Activated CD4-positive, alpha-beta T cell treated with anti-CD3 and anti-CD28 coated beads, Interleukin-2, amount 10 ng/mL, durations not matched to agents 7 days and 5 days (primary cell): ENCODE measurements at regions not wholly inside any gene's neighbourhood (a gene's known extent, or its start where the extent isn't known, plus 50 kb on each side); places are given as distances from the start of the nearest gene placed in this dataset.
A peak's percentile ranks its signal among the peaks of the same experiment; 100 is the strongest.
"Not testable (repeated sequence)": the region's sequence is repeated elsewhere in the genome, so short reads cannot be mapped to it uniquely, and the experiment has no call there.

ENCODE experiments used
- CTCF ChIA-PET: fragments of 350-600 bp; sonication (Branson Sonifier 250); formaldehyde crosslinking; loops from one replicate; lab custom pipeline; 2021; ENCODE audit warnings: antibody characterized with exemption; lab: Charles Lee
- POLR2A ChIA-PET: fragments of 350-600 bp; sonication (Branson Sonifier 250); formaldehyde crosslinking; loops from one replicate; lab custom pipeline; 2021; ENCODE audit warnings: antibody characterized with exemption; lab: Charles Lee
- DNase-seq: peaks from one replicate; pipeline ENCODE4 v3.0.0-alpha.2; 2020
- H3K27ac Mint-ChIP-seq: one replicate; pipeline ENCODE4 v1.8.0; 2021; ENCODE audit warnings: mild to moderate bottlenecking, moderate library complexity, mixed read lengths
- H3K27me3 Mint-ChIP-seq: one replicate; pipeline ENCODE4 v1.8.0; 2021; ENCODE audit warnings: mixed read lengths
- H3K36me3 Mint-ChIP-seq: one replicate; pipeline ENCODE4 v1.8.0; 2021; ENCODE audit warnings: low read depth, mixed read lengths
- H3K4me1 Mint-ChIP-seq: one replicate; pipeline ENCODE4 v1.8.0; 2021; ENCODE audit warnings: mixed read lengths
- H3K4me3 Mint-ChIP-seq: one replicate; pipeline ENCODE4 v1.8.0; 2021; ENCODE audit warnings: mild to moderate bottlenecking, moderate library complexity, mixed read lengths
- H3K9me3 Mint-ChIP-seq: one replicate; pipeline ENCODE4 v1.8.0; 2021; ENCODE audit warnings: mixed read lengths

- Mint-ChIP-seq H3K4me1 (no peaks in the 10 kb centered on the region), H3K9me3 (peaks cover 7% of the 10 kb centered on the region), H3K36me3 (no peaks in the 10 kb centered on the region), H3K27ac (no peak overlapping the region), H3K27me3 (no peaks in the 10 kb centered on the region), H3K4me3 (no peak overlapping the region)
- no peak for DNase-seq
- POLR2A ChIA-PET: no interaction called here
- CTCF ChIA-PET: no interaction called here
Measured at GRCh38 chr14:40987481-40987880, 619.2 kb upstream of the LRFN5 start.

GRCh38 chr14:40986655-40987054 lies 620.0 kb upstream of the LRFN5 start:
- Mint-ChIP-seq H3K9me3 (peaks cover 2% of the 10 kb centered on the region), H3K27ac (no peak overlapping the region), H3K4me3 (no peak overlapping the region), H3K36me3 (no peaks in the 10 kb centered on the region), H3K27me3 (no peaks in the 10 kb centered on the region), H3K4me1 (no peaks in the 10 kb centered on the region)
- no peak for DNase-seq
- ChIA-PET CTCF (no interaction called here), POLR2A (no interaction called here)

- no peaks in the 10 kb centered on the region for H3K4me1 Mint-ChIP-seq
- H3K27ac Mint-ChIP-seq: no peak overlapping the region
- no peaks in the 10 kb centered on the region for H3K27me3 Mint-ChIP-seq
- peaks cover 2% of the 10 kb centered on the region for H3K9me3 Mint-ChIP-seq
- no peaks in the 10 kb centered on the region for H3K36me3 Mint-ChIP-seq
- DNase-seq: no peak
- CTCF ChIA-PET: no interaction called here
- no peak overlapping the region for H3K4me3 Mint-ChIP-seq
- POLR2A ChIA-PET: no interaction called here
Measured at GRCh38 chr14:40985584-40985983, 621.1 kb upstream of the LRFN5 start.

- Mint-ChIP-seq H3K27ac (no peak overlapping the region), H3K27me3 (no peaks in the 10 kb centered on the region), H3K4me3 (no peak overlapping the region), H3K4me1 (no peaks in the 10 kb centered on the region), H3K9me3 (no peaks in the 10 kb centered on the region), H3K36me3 (no peaks in the 10 kb centered on the region)
- ChIA-PET CTCF (no interaction called here), POLR2A (no interaction called here)
- no peak for DNase-seq
Measured at GRCh38 chr14:40983604-40984003, 623.1 kb upstream of the LRFN5 start.

- H3K27ac Mint-ChIP-seq: no peak overlapping the region
- DNase-seq: no peak
- ChIA-PET CTCF (no interaction called here), POLR2A (no interaction called here)
- H3K27me3 Mint-ChIP-seq: no peaks in the 10 kb centered on the region
- no peaks in the 10 kb centered on the region for H3K9me3 Mint-ChIP-seq
- no peaks in the 10 kb centered on the region for H3K4me1 Mint-ChIP-seq
- no peak overlapping the region for H3K4me3 Mint-ChIP-seq
- no peaks in the 10 kb centered on the region for H3K36me3 Mint-ChIP-seq
Measured at GRCh38 chr14:40981247-40981646, 625.4 kb upstream of the LRFN5 start.

- H3K36me3 Mint-ChIP-seq, H3K27me3 Mint-ChIP-seq, POLR2A ChIA-PET, H3K27ac Mint-ChIP-seq, CTCF ChIA-PET, H3K4me3 Mint-ChIP-seq, H3K4me1 Mint-ChIP-seq, DNase-seq: not testable (repeated sequence)
- peaks cover 18% of the 10 kb centered on the region for H3K9me3 Mint-ChIP-seq
Measured at GRCh38 chr14:40960257-40960656, 646.4 kb upstream of the LRFN5 start.

GRCh38 chr14:40955131-40955505 lies 651.6 kb upstream of the LRFN5 start:
- no peak for DNase-seq
- Mint-ChIP-seq H3K36me3 (no peaks in the 10 kb centered on the region), H3K4me3 (no peak overlapping the region), H3K27ac (no peak overlapping the region), H3K4me1 (no peaks in the 10 kb centered on the region), H3K27me3 (no peaks in the 10 kb centered on the region), H3K9me3 (peaks cover 13% of the 10 kb centered on the region)
- CTCF ChIA-PET: no interaction called here
- POLR2A ChIA-PET: no interaction called here

GRCh38 chr14:40954448-40955130 lies 652.1 kb upstream of the LRFN5 start:
- CTCF ChIA-PET, H3K27me3 Mint-ChIP-seq, H3K4me1 Mint-ChIP-seq, POLR2A ChIA-PET, H3K36me3 Mint-ChIP-seq, H3K9me3 Mint-ChIP-seq, DNase-seq, H3K4me3 Mint-ChIP-seq: not testable (repeated sequence)
- H3K27ac Mint-ChIP-seq: peak overlapping the region; percentile 57

GRCh38 chr14:40944521-40944920 lies 662.2 kb upstream of the LRFN5 start:
- peaks cover 3% of the 10 kb centered on the region for H3K9me3 Mint-ChIP-seq
- no peaks in the 10 kb centered on the region for H3K4me1 Mint-ChIP-seq
- DNase-seq: no peak
- POLR2A ChIA-PET: no interaction called here
- H3K36me3 Mint-ChIP-seq: no peaks in the 10 kb centered on the region
- no peak overlapping the region for H3K27ac Mint-ChIP-seq
- no peak overlapping the region for H3K4me3 Mint-ChIP-seq
- no peaks in the 10 kb centered on the region for H3K27me3 Mint-ChIP-seq
- CTCF ChIA-PET: no interaction called here

GRCh38 chr14:40936861-40937260 lies 669.8 kb upstream of the LRFN5 start:
- Mint-ChIP-seq H3K36me3 (no peaks in the 10 kb centered on the region), H3K4me1 (no peaks in the 10 kb centered on the region)

GRCh38 chr14:40920380-40920779 lies 686.3 kb upstream of the LRFN5 start:
- H3K4me3 Mint-ChIP-seq: no peak overlapping the region
- ChIA-PET POLR2A (no interaction called here), CTCF (no interaction called here)
- no peaks in the 10 kb centered on the region for H3K27me3 Mint-ChIP-seq
- no peak overlapping the region for H3K27ac Mint-ChIP-seq
- H3K9me3 Mint-ChIP-seq: peaks cover 2% of the 10 kb centered on the region
- no peaks in the 10 kb centered on the region for H3K36me3 Mint-ChIP-seq
- no peak for DNase-seq
- H3K4me1 Mint-ChIP-seq: no peaks in the 10 kb centered on the region

More at GRCh38 chr14:40936861-40937260, 669.8 kb upstream of the LRFN5 start:
- Mint-ChIP-seq H3K4me3 (no peak overlapping the region), H3K9me3 (no peaks in the 10 kb centered on the region), H3K27me3 (no peaks in the 10 kb centered on the region), H3K27ac (no peak overlapping the region)
- CTCF ChIA-PET: no interaction called here
- DNase-seq: no peak
- POLR2A ChIA-PET: no interaction called here

- H3K9me3 Mint-ChIP-seq: no peaks in the 10 kb centered on the region
- no peaks in the 10 kb centered on the region for H3K27me3 Mint-ChIP-seq
- H3K4me1 Mint-ChIP-seq: no peaks in the 10 kb centered on the region
- no peak overlapping the region for H3K4me3 Mint-ChIP-seq
- no peak for DNase-seq
- no peaks in the 10 kb centered on the region for H3K36me3 Mint-ChIP-seq
- no peak overlapping the region for H3K27ac Mint-ChIP-seq
- ChIA-PET CTCF (interaction anchor here (0.6 kb wide), 1 partner anchor 271 kb away, joined by 3 read pairs; no protein-coding TSS in a partner anchor), POLR2A (no interaction called here)
Measured at GRCh38 chr14:40911141-40911540, 695.5 kb upstream of the LRFN5 start.

GRCh38 chr14:40909906-40910305 lies 696.8 kb upstream of the LRFN5 start:
- ChIA-PET POLR2A (no interaction called here), CTCF (no interaction called here)
- Mint-ChIP-seq H3K9me3 (no peaks in the 10 kb centered on the region), H3K4me3 (no peak overlapping the region), H3K27ac (no peak overlapping the region), H3K27me3 (no peaks in the 10 kb centered on the region), H3K4me1 (no peaks in the 10 kb centered on the region), H3K36me3 (no peaks in the 10 kb centered on the region)
- no peak for DNase-seq

GRCh38 chr14:40903709-40904108 lies 703.0 kb upstream of the LRFN5 start:
- ChIA-PET CTCF (no interaction called here), POLR2A (no interaction called here)
- Mint-ChIP-seq H3K36me3 (no peaks in the 10 kb centered on the region), H3K27ac (no peak overlapping the region), H3K4me1 (no peaks in the 10 kb centered on the region), H3K4me3 (no peak overlapping the region), H3K27me3 (no peaks in the 10 kb centered on the region), H3K9me3 (peaks cover 4% of the 10 kb centered on the region)
- no peak for DNase-seq
